ENCODE measurements at regions not wholly inside any gene's neighbourhood (a gene's known extent, or its start where the extent isn't known, plus 50 kb on each side); places are given as distances from the start of the nearest gene placed in this dataset.

- Histone ChIP-seq H3K4me2 (ENCODE audit: insufficient read depth, low read length) (no peak overlapping the region), H3K4me3 (replicated peaks in 1 of 3; ENCODE audit: insufficient read depth in 1 of 3, low read depth in 1 of 3, low read length in 3 of 3) (no peak overlapping the region), H3K9me1 (replicated peaks; ENCODE audit: control insufficient read depth, extremely low read depth, insufficient read depth, low read length) (no peaks in the 10 kb centered on the region), H3K27ac (ENCODE audit: insufficient read depth, low read depth, low read length) (peak overlapping the region; percentile 54), H3K9me3 (replicated peaks; ENCODE audit: control insufficient read depth, insufficient read depth, low read length) (no peaks in the 10 kb centered on the region), H3K27me3 (ENCODE audit: control insufficient read depth in 2 of 2, insufficient read depth in 2 of 2, low read length in 2 of 2) (no peaks in the 10 kb centered on the region), H2AFZ (ENCODE audit: low read depth, low read length) (no peak overlapping the region), H3K79me2 (ENCODE audit: control insufficient read depth, insufficient read depth, low read length) (no peaks in the 10 kb centered on the region), H3K4me1 (ENCODE audit: control insufficient read depth, extremely low read depth, insufficient read depth, low read length) (peaks cover 53% of the 10 kb centered on the region), H3K9ac (replicated peaks; ENCODE audit: extremely low read depth, insufficient read depth, low read length) (no peak overlapping the region), H4K20me1 (replicated peaks; ENCODE audit: control insufficient read depth, extremely low read depth, insufficient read depth, low read length) (no peaks in the 10 kb centered on the region), H3K36me3 (ENCODE audit: control insufficient read depth in 2 of 2, extremely low read depth in 1 of 2, insufficient read depth in 2 of 2, low read length in 2 of 2) (no peaks in the 10 kb centered on the region)
- intact Hi-C loops (cut with micrococcal nuclease), result no loop called here
- TF ChIP-seq, protein P1, sequence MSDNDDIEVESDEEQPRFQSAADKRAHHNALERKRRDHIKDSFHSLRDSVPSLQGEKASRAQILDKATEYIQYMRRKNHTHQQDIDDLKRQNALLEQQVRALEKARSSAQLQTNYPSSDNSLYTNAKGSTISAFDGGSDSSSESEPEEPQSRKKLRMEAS (IDR thresholded peaks at IDR 0.05; ENCODE audit: insufficient read depth, insufficient read length), result no peak
- TF ChIP-seq POLR2A (IDR thresholded peaks at IDR 0.05; ENCODE audit: low read depth, low read length) (no peak), POLR2AphosphoS5 (IDR thresholded peaks at IDR 0.05; ENCODE audit: insufficient read depth, low read depth, low read length) (no peak), FOS (IDR thresholded peaks at IDR 0.05; ENCODE audit: borderline replicate concordance, insufficient read depth, low read length) (no peak), MYC (IDR thresholded peaks at IDR 0.05; ENCODE audit: low read depth, low read length) (no peak), CTCF (IDR thresholded peaks at IDR 0.05; ENCODE audit: extremely low read depth in 1 of 2, insufficient read depth in 1 of 2, low read depth in 1 of 2, low read length in 2 of 2) (no peak), GATA2 (IDR thresholded peaks at IDR 0.05; ENCODE audit: insufficient read depth, insufficient read length, low read depth, low read length) (no peak), JUN (IDR thresholded peaks at IDR 0.05; ENCODE audit: borderline replicate concordance, insufficient read depth, insufficient read length, low read depth) (no peak), EZH2 (IDR thresholded peaks at IDR 0.05; ENCODE audit: borderline replicate concordance, low read depth, low read length, severe bottlenecking) (no peak)
- BruUV-seq (replicated peaks), result no TSS peak
- ChIA-PET POLR2A (no interaction called here), CTCF (interaction anchor here (0.8 to 1.2 kb wide), 2 partner anchors 18 to 35 kb away, joined by 3 to 4 read pairs; no protein-coding TSS in a partner anchor)
- FAIRE-seq (no peak), DNase-seq (ENCODE audit: low read depth, low spot score) (no peak)
- dilution Hi-C loops (cut with MboI; ENCODE audit: extremely low pct_ligation_motif_present, low sequenced_read_pairs), result no loop called here
Measured at GRCh38 chr2:42914860-42915259, 122.5 kb upstream of the HAAO start.

Data from endothelial cell of umbilical vein (primary cell).